ENCODE measurements at regions not wholly inside any gene's neighbourhood (a gene's known extent, or its start where the extent isn't known, plus 50 kb on each side); places are given as distances from the start of the nearest gene placed in this dataset.

DNA sequence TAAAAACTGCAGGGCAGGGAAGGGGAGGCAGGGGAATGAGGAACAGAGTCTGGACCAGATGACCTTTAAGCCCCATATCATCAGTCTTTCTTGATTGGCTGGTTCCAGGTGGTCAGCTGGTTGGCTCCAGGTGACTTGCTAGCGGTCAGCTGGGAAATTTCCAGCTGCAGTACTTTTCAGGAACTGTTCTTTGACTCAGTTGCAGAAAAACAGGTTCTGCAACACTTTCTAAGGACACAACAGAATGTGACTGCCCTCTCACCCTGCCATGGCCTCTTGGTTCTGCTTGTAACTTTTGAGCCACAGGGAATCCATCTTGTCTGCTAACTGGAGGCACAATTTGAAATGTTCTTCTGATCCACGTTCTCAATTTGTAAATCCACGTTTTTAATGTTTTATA lies 278.3 kb upstream of the LRATD1 start:
- no peak for TF ChIP-seq EZH2 (IDR thresholded peaks at IDR 0.05; ENCODE audit: low read length, missing control alignments)
- TF ChIP-seq, protein P1, sequence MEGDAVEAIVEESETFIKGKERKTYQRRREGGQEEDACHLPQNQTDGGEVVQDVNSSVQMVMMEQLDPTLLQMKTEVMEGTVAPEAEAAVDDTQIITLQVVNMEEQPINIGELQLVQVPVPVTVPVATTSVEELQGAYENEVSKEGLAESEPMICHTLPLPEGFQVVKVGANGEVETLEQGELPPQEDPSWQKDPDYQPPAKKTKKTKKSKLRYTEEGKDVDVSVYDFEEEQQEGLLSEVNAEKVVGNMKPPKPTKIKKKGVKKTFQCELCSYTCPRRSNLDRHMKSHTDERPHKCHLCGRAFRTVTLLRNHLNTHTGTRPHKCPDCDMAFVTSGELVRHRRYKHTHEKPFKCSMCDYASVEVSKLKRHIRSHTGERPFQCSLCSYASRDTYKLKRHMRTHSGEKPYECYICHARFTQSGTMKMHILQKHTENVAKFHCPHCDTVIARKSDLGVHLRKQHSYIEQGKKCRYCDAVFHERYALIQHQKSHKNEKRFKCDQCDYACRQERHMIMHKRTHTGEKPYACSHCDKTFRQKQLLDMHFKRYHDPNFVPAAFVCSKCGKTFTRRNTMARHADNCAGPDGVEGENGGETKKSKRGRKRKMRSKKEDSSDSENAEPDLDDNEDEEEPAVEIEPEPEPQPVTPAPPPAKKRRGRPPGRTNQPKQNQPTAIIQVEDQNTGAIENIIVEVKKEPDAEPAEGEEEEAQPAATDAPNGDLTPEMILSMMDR (conservative IDR thresholded peaks at IDR 0.05 in 1 of 2, IDR thresholded peaks at IDR 0.05 in 1 of 2; ENCODE audit: low read depth in 1 of 2, low read length in 2 of 2) = no peak
